ENCODE measurements at regions not wholly inside any gene's neighbourhood (a gene's known extent, or its start where the extent isn't known, plus 50 kb on each side); places are given as distances from the start of the nearest gene placed in this dataset.

DNA sequence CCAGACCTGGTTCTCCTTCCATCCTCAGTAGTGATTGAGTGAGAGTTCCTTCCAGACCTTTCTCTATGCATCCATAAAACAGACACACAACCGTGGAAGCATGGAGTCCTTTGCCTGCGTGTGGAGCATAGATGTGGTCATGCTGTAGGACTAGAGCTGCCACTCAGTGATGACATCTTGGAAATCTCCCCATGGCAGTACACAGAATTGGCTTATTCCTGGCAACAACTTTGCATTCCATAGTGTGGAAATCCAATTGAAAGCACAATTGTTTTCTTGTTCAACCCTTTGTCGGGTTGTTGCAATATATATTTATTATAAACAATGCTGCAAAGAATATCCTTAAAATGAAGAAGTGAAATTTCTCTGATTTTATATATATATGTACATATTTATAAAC is 547.8 kb downstream of the CDH26 start:
- Histone ChIP-seq H4K20me1 (ENCODE audit: low read depth, low read length) (no peaks in the 10 kb centered on the region), H3K9me2 (replicated peaks; ENCODE audit: insufficient read depth, low read length) (no peaks in the 10 kb centered on the region), H3K79me2 (ENCODE audit: insufficient read depth, low read length) (no peaks in the 10 kb centered on the region), H3K27me3 (ENCODE audit: low read length) (no peaks in the 10 kb centered on the region), H3K4me2 (ENCODE audit: low read depth, low read length, poor library complexity, severe bottlenecking) (no peak overlapping the region), H3K4me3 (ENCODE audit: insufficient read depth, low read length, poor library complexity, severe bottlenecking) (no peak overlapping the region), H3K36me3 (ENCODE audit: low read length) (no peaks in the 10 kb centered on the region), H3K9ac (ENCODE audit: low read length) (no peak overlapping the region), H3F3A (ENCODE audit: insufficient read depth) (no peaks in the 10 kb centered on the region), H3K9me3 (ENCODE audit: insufficient read depth, low read length) (no peaks in the 10 kb centered on the region), H3K27ac (ENCODE audit: low read depth, low read length) (no peak overlapping the region), H2AFZ (ENCODE audit: low read depth, low read length, severe bottlenecking) (no peak overlapping the region)
- TF ChIP-seq, protein P1, sequence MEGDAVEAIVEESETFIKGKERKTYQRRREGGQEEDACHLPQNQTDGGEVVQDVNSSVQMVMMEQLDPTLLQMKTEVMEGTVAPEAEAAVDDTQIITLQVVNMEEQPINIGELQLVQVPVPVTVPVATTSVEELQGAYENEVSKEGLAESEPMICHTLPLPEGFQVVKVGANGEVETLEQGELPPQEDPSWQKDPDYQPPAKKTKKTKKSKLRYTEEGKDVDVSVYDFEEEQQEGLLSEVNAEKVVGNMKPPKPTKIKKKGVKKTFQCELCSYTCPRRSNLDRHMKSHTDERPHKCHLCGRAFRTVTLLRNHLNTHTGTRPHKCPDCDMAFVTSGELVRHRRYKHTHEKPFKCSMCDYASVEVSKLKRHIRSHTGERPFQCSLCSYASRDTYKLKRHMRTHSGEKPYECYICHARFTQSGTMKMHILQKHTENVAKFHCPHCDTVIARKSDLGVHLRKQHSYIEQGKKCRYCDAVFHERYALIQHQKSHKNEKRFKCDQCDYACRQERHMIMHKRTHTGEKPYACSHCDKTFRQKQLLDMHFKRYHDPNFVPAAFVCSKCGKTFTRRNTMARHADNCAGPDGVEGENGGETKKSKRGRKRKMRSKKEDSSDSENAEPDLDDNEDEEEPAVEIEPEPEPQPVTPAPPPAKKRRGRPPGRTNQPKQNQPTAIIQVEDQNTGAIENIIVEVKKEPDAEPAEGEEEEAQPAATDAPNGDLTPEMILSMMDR (IDR thresholded peaks at IDR 0.05; ENCODE audit: insufficient read depth, low read length, poor library complexity, severe bottlenecking), result no peak
- no peak for TF ChIP-seq EZH2phosphoT487 (conservative IDR thresholded peaks at IDR 0.05; ENCODE audit: low read length)

DNA sequence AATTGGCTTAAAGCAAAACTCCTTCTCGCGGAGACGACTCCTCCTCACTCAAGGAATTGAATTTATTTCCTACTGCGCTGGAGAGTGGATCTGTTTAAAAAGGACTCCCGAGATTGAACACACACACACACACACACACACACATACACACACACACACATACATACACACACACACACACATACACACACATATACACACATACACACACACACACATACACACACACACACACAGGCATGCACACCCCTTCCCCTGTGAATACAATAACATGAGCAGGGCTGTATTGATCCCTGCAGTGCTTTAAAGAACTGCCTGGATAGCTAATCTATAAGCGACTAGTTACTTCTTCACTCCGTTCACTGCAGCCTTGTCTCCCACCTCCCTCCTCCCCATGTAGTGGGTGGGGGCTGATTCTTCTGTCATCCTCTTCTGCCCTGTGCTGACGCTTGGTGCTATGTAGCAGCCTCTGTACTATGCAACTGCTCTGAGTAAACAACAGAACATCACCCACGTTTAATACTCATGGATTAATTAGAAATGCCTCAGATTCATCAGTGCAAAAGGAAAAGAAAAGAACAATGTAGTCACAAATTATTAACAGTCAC is 549.0 kb downstream of the CDH26 start:
- no peaks in the 10 kb centered on the region for H3K79me2 ChIP-seq (ENCODE audit: insufficient read depth, low read length)
- H3K9me3 ChIP-seq (ENCODE audit: insufficient read depth, low read length), result no peaks in the 10 kb centered on the region
- no peaks in the 10 kb centered on the region for H3K36me3 ChIP-seq (ENCODE audit: low read length)
- H3K9me2 ChIP-seq (replicated peaks; ENCODE audit: insufficient read depth, low read length), result no peaks in the 10 kb centered on the region
- TF ChIP-seq EZH2phosphoT487 (conservative IDR thresholded peaks at IDR 0.05; ENCODE audit: low read length), result no peak
- TF ChIP-seq, protein P1 (IDR thresholded peaks at IDR 0.05; ENCODE audit: insufficient read depth, low read length, poor library complexity, severe bottlenecking), result no peak
- no peaks in the 10 kb centered on the region for H3F3A ChIP-seq (ENCODE audit: insufficient read depth)
- no peak overlapping the region for H3K27ac ChIP-seq (ENCODE audit: low read depth, low read length)
- H3K27me3 ChIP-seq (ENCODE audit: low read length), result no peaks in the 10 kb centered on the region
- H3K9ac ChIP-seq (ENCODE audit: low read length), result no peak overlapping the region
- H2AFZ ChIP-seq (ENCODE audit: low read depth, low read length, severe bottlenecking), result no peak overlapping the region
- no peaks in the 10 kb centered on the region for H4K20me1 ChIP-seq (ENCODE audit: low read depth, low read length)
- no peak overlapping the region for H3K4me2 ChIP-seq (ENCODE audit: low read depth, low read length, poor library complexity, severe bottlenecking)
- no peak overlapping the region for H3K4me3 ChIP-seq (ENCODE audit: insufficient read depth, low read length, poor library complexity, severe bottlenecking)

DNA sequence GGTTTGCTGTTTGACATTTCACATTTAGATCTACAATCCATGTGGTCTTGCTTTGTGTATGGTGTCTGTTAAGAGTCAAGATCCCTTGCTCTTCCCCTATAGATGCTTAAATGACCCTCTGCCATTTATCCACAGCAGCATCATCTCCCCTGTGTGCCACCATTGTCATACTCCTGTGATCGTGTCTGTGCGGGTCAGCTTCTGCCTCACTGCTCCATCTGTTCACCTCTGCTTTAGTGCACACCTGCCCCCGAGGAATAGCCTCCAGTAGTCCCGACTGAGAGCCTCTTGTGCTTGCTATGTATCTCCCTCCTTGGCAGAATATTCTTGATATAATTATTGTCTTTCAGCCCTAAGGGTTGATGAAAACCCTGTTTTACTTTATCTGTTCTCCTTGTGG is 551.2 kb downstream of the CDH26 start:
- no peak overlapping the region for H3K4me2 ChIP-seq (ENCODE audit: low read depth, low read length, poor library complexity, severe bottlenecking)
- no peaks in the 10 kb centered on the region for H3K27me3 ChIP-seq (ENCODE audit: low read length)
- H3F3A ChIP-seq (ENCODE audit: insufficient read depth), result no peaks in the 10 kb centered on the region
- no peaks in the 10 kb centered on the region for H3K79me2 ChIP-seq (ENCODE audit: insufficient read depth, low read length)
- H3K9ac ChIP-seq (ENCODE audit: low read length), result no peak overlapping the region
- no peaks in the 10 kb centered on the region for H3K9me2 ChIP-seq (replicated peaks; ENCODE audit: insufficient read depth, low read length)
- H3K36me3 ChIP-seq (ENCODE audit: low read length), result no peaks in the 10 kb centered on the region
- no peak overlapping the region for H3K4me3 ChIP-seq (ENCODE audit: insufficient read depth, low read length, poor library complexity, severe bottlenecking)
- H3K27ac ChIP-seq (ENCODE audit: low read depth, low read length), result no peak overlapping the region
- no peak for TF ChIP-seq EZH2phosphoT487 (conservative IDR thresholded peaks at IDR 0.05; ENCODE audit: low read length)
- TF ChIP-seq, protein P1 (IDR thresholded peaks at IDR 0.05; ENCODE audit: insufficient read depth, low read length, poor library complexity, severe bottlenecking), result no peak
- no peak overlapping the region for H2AFZ ChIP-seq (ENCODE audit: low read depth, low read length, severe bottlenecking)
- H3K9me3 ChIP-seq (ENCODE audit: insufficient read depth, low read length), result no peaks in the 10 kb centered on the region
- H4K20me1 ChIP-seq (ENCODE audit: low read depth, low read length), result no peaks in the 10 kb centered on the region
